Panc1 (cell line): ENCODE measurements at regions not wholly inside any gene's neighbourhood (a gene's known extent, or its start where the extent isn't known, plus 50 kb on each side); places are given as distances from the start of the nearest gene placed in this dataset.

Experiments used
- POLR2AphosphoS5 ChIP-seq: IDR thresholded peaks from 2 replicates; pipeline ENCODE4 v1.6.1; 2012; ENCODE audit warnings: mild to moderate bottlenecking, low read depth, low read length, moderate library complexity
- SIN3A ChIP-seq: IDR thresholded peaks from 2 replicates; pipeline ENCODE4 v1.6.1; 2012; ENCODE audit warnings: low read depth, mild to moderate bottlenecking, low read length, moderate library complexity, borderline replicate concordance; ENCODE audit not compliant: insufficient read depth
- TCF7L2 ChIP-seq: IDR thresholded peaks from 2 replicates; pipeline ENCODE4 v1.6.1; 2011; ENCODE audit warnings: mild to moderate bottlenecking, low read depth, low read length, inconsistent platforms
- TF ChIP-seq, protein P1 (sequence below): fragments of 450-650 bp; IDR thresholded peaks from 2 replicates; pipeline ENCODE4 v1.5.1; 2017; ENCODE audit warnings: mild to moderate bottlenecking
- TF ChIP-seq, protein P2 (sequence below), 2 experiments: IDR thresholded peaks; 2 replicates each; pipeline ENCODE4 v1.6.1; 2011 to 2012; ENCODE audit warnings: low read depth in 2 of 2, control low read depth in 1 of 2, low read length in 1 of 2, mild to moderate bottlenecking in 1 of 2, moderate library complexity in 1 of 2; ENCODE audit not compliant: insufficient read depth in 1 of 2

GRCh38 chr7:130982651-130983050 is 248.6 kb upstream of the KLF14 start:
- TF ChIP-seq, protein P1, sequence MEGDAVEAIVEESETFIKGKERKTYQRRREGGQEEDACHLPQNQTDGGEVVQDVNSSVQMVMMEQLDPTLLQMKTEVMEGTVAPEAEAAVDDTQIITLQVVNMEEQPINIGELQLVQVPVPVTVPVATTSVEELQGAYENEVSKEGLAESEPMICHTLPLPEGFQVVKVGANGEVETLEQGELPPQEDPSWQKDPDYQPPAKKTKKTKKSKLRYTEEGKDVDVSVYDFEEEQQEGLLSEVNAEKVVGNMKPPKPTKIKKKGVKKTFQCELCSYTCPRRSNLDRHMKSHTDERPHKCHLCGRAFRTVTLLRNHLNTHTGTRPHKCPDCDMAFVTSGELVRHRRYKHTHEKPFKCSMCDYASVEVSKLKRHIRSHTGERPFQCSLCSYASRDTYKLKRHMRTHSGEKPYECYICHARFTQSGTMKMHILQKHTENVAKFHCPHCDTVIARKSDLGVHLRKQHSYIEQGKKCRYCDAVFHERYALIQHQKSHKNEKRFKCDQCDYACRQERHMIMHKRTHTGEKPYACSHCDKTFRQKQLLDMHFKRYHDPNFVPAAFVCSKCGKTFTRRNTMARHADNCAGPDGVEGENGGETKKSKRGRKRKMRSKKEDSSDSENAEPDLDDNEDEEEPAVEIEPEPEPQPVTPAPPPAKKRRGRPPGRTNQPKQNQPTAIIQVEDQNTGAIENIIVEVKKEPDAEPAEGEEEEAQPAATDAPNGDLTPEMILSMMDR = no peak
- TF ChIP-seq POLR2AphosphoS5 = no peak
- TF ChIP-seq, protein P2, sequence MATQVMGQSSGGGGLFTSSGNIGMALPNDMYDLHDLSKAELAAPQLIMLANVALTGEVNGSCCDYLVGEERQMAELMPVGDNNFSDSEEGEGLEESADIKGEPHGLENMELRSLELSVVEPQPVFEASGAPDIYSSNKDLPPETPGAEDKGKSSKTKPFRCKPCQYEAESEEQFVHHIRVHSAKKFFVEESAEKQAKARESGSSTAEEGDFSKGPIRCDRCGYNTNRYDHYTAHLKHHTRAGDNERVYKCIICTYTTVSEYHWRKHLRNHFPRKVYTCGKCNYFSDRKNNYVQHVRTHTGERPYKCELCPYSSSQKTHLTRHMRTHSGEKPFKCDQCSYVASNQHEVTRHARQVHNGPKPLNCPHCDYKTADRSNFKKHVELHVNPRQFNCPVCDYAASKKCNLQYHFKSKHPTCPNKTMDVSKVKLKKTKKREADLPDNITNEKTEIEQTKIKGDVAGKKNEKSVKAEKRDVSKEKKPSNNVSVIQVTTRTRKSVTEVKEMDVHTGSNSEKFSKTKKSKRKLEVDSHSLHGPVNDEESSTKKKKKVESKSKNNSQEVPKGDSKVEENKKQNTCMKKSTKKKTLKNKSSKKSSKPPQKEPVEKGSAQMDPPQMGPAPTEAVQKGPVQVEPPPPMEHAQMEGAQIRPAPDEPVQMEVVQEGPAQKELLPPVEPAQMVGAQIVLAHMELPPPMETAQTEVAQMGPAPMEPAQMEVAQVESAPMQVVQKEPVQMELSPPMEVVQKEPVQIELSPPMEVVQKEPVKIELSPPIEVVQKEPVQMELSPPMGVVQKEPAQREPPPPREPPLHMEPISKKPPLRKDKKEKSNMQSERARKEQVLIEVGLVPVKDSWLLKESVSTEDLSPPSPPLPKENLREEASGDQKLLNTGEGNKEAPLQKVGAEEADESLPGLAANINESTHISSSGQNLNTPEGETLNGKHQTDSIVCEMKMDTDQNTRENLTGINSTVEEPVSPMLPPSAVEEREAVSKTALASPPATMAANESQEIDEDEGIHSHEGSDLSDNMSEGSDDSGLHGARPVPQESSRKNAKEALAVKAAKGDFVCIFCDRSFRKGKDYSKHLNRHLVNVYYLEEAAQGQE (IDR thresholded peaks at IDR 0.05; ENCODE audit: insufficient read depth in 1 of 2, low read depth in 2 of 2, low read length in 1 of 2) = no peak
- TF ChIP-seq SIN3A = no peak
- no peak for TF ChIP-seq TCF7L2
